ENCODE measurements at regions not wholly inside any gene's neighbourhood (a gene's known extent, or its start where the extent isn't known, plus 50 kb on each side); places are given as distances from the start of the nearest gene placed in this dataset.

- H3K27me3 ChIP-seq: no peaks in the 10 kb centered on the region
- 95% methylated on average over 4 of the region's 4 CpGs for WGBS (ENCODE audit: low lambda C conversion rate, missing lambda C conversion rate)
Measured at GRCh38 chr6:14396392-14396791, 278.8 kb downstream of the CD83 start.

GRCh38 chr6:14396826-14397517 is 279.4 kb downstream of the CD83 start:
- H3K79me2 ChIP-seq: no peaks in the 10 kb centered on the region
- no peak for TF ChIP-seq EZH2phosphoT487 (IDR thresholded peaks at IDR 0.05; ENCODE audit: low read depth, severe bottlenecking, unreplicated experiment)
- TF ChIP-seq, protein P1, sequence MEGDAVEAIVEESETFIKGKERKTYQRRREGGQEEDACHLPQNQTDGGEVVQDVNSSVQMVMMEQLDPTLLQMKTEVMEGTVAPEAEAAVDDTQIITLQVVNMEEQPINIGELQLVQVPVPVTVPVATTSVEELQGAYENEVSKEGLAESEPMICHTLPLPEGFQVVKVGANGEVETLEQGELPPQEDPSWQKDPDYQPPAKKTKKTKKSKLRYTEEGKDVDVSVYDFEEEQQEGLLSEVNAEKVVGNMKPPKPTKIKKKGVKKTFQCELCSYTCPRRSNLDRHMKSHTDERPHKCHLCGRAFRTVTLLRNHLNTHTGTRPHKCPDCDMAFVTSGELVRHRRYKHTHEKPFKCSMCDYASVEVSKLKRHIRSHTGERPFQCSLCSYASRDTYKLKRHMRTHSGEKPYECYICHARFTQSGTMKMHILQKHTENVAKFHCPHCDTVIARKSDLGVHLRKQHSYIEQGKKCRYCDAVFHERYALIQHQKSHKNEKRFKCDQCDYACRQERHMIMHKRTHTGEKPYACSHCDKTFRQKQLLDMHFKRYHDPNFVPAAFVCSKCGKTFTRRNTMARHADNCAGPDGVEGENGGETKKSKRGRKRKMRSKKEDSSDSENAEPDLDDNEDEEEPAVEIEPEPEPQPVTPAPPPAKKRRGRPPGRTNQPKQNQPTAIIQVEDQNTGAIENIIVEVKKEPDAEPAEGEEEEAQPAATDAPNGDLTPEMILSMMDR (IDR thresholded peaks at IDR 0.05; ENCODE audit: poor library complexity): peak; percentile 27
- no peak overlapping the region for H3K27ac ChIP-seq
- H3K9me3 ChIP-seq (ENCODE audit: low read depth): no peaks in the 10 kb centered on the region
- no peak for DNase-seq (ENCODE audit: low spot score)
- H3K27me3 ChIP-seq: no peaks in the 10 kb centered on the region
- no peaks in the 10 kb centered on the region for H3K4me1 ChIP-seq (ENCODE audit: insufficient read depth)
- no peak overlapping the region for H3K4me2 ChIP-seq
- no peak overlapping the region for H3K4me3 ChIP-seq
- H3K36me3 ChIP-seq (replicated peaks; ENCODE audit: insufficient read depth, low read depth): no peaks in the 10 kb centered on the region
- H2AFZ ChIP-seq: no peak overlapping the region
- no peaks in the 10 kb centered on the region for H3K9me2 ChIP-seq (replicated peaks; ENCODE audit: insufficient read depth)
- 45% methylated on average over 12 of the region's 12 CpGs for WGBS (ENCODE audit: low lambda C conversion rate, missing lambda C conversion rate)
- H4K20me1 ChIP-seq (ENCODE audit: insufficient read depth, poor library complexity, severe bottlenecking): no peaks in the 10 kb centered on the region

More at GRCh38 chr6:14396392-14396791, 278.8 kb downstream of the CD83 start:
- Histone ChIP-seq H3K9me2 (replicated peaks; ENCODE audit: insufficient read depth) (no peaks in the 10 kb centered on the region), H2AFZ (no peak overlapping the region), H3K79me2 (no peaks in the 10 kb centered on the region), H3K4me2 (no peak overlapping the region), H3K9me3 (ENCODE audit: low read depth) (no peaks in the 10 kb centered on the region), H3K36me3 (replicated peaks; ENCODE audit: insufficient read depth, low read depth) (no peaks in the 10 kb centered on the region), H3K4me1 (ENCODE audit: insufficient read depth) (no peaks in the 10 kb centered on the region), H4K20me1 (ENCODE audit: insufficient read depth, poor library complexity, severe bottlenecking) (no peaks in the 10 kb centered on the region), H3K4me3 (no peak overlapping the region), H3K27ac (no peak overlapping the region)
- DNase-seq (ENCODE audit: low spot score): no peak
- TF ChIP-seq EZH2phosphoT487 (IDR thresholded peaks at IDR 0.05; ENCODE audit: low read depth, severe bottlenecking, unreplicated experiment) (no peak), EZH2 (IDR thresholded peaks at IDR 0.05; ENCODE audit: borderline replicate concordance) (no peak)
- TF ChIP-seq, protein P1 (IDR thresholded peaks at IDR 0.05; ENCODE audit: poor library complexity): no peak

DNA sequence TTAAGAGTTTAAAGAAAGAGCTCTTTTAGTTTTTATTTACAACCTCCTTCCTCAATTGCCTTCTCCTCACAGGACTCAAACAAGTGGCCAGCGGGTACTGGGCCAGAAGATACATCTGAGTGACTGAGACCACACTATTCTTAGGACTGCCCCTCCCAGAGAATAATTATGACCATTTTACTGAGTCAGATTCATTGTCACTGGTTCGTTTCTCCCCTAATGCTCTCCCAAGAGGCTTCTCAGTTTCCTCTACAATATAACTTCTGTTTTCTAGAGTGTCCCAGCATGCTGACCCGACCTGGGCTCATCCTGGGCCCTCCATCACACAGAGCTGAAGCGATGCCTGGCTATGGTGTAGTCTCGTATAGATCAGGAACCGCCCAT is 279.9 kb downstream of the CD83 start:
- Histone ChIP-seq H3K36me3 (replicated peaks; ENCODE audit: insufficient read depth, low read depth) (no peaks in the 10 kb centered on the region), H4K20me1 (ENCODE audit: insufficient read depth, poor library complexity, severe bottlenecking) (no peaks in the 10 kb centered on the region), H3K79me2 (no peaks in the 10 kb centered on the region), H3K4me2 (no peak overlapping the region), H3K27me3 (no peaks in the 10 kb centered on the region), H3K9me3 (ENCODE audit: low read depth) (no peaks in the 10 kb centered on the region), H3K27ac (no peak overlapping the region), H3K9me2 (replicated peaks; ENCODE audit: insufficient read depth) (no peaks in the 10 kb centered on the region), H2AFZ (no peak overlapping the region), H3K4me3 (no peak overlapping the region), H3K4me1 (ENCODE audit: insufficient read depth) (no peaks in the 10 kb centered on the region)
- TF ChIP-seq, protein P1 (IDR thresholded peaks at IDR 0.05; ENCODE audit: poor library complexity): no peak
- TF ChIP-seq EZH2phosphoT487 (IDR thresholded peaks at IDR 0.05; ENCODE audit: low read depth, severe bottlenecking, unreplicated experiment) (no peak), EZH2 (IDR thresholded peaks at IDR 0.05; ENCODE audit: borderline replicate concordance) (no peak)
- no peak for DNase-seq (ENCODE audit: low spot score)
- WGBS (ENCODE audit: low lambda C conversion rate, missing lambda C conversion rate): 86% methylated on average over 6 of the region's 6 CpGs
